H1 (cell line): ENCODE measurements at regions not wholly inside any gene's neighbourhood (a gene's known extent, or its start where the extent isn't known, plus 50 kb on each side); places are given as distances from the start of the nearest gene placed in this dataset.

Experiments
- CTCF ChIA-PET: fragments of 300-600 bp; sonication (Branson Sonifier 250); formaldehyde crosslinking; loops from one replicate; lab custom pipeline; 2021; ENCODE audit not compliant: partially characterized antibody; lab: Charles Lee
- POLR2A ChIA-PET: fragments of 300-600 bp; sonication (Branson Sonifier 250); formaldehyde crosslinking; loops from one replicate; lab custom pipeline; 2021; ENCODE audit warnings: inconsistent platforms; ENCODE audit not compliant: partially characterized antibody; lab: Charles Lee
- DNase-seq, 2 experiments: peaks; one replicate each; pipeline versions ENCODE4 v3.0.0 to v3.0.0-alpha.2; 2010 to 2022; ENCODE audit warnings: low spot score in 2 of 2, low read depth in 1 of 2, mixed read lengths in 1 of 2
- FAIRE-seq: peaks from 2 replicates; lab custom pipeline; 2011; peaks lifted over from hg19 to GRCh38; lab: Jason Lieb, UNC
- H2AFZ ChIP-seq: 2 replicates; pipeline ENCODE4 v1.8.1; 2012; ENCODE audit warnings: low read length, inconsistent platforms
- H2AK5ac ChIP-seq: 2 replicates; pipeline ENCODE4 v1.6.1; 2013; ENCODE audit warnings: low read depth, low read length
- H2BK120ac ChIP-seq: replicated peaks from 2 replicates; pipeline ENCODE3; 2013; ENCODE audit warnings: low read depth, low read length, inconsistent platforms
- H2BK12ac ChIP-seq: 2 replicates; pipeline ENCODE4 v1.6.1; 2013; ENCODE audit warnings: low read depth, low read length
- H2BK15ac ChIP-seq: 2 replicates; pipeline ENCODE4 v1.6.1; 2013; ENCODE audit warnings: low read length
- H2BK20ac ChIP-seq: 2 replicates; pipeline ENCODE4 v1.6.1; 2013; ENCODE audit warnings: low read length
- H2BK5ac ChIP-seq: 2 replicates; pipeline ENCODE4 v1.6.1; 2013; ENCODE audit warnings: low read depth, low read length
- H3K14ac ChIP-seq: 2 replicates; pipeline ENCODE4 v1.6.1; 2013; ENCODE audit warnings: inconsistent platforms; ENCODE audit not compliant: insufficient read length
- H3K18ac ChIP-seq: 2 replicates; pipeline ENCODE4 v1.6.1; 2013; ENCODE audit warnings: low read length; ENCODE audit errors: extremely low read depth
- H3K23ac ChIP-seq: 2 replicates; pipeline ENCODE4 v1.6.1; 2013; ENCODE audit warnings: inconsistent platforms; ENCODE audit not compliant: insufficient read length
- H3K23me2 ChIP-seq: 2 replicates; pipeline ENCODE4 v1.6.1; 2013; ENCODE audit warnings: low read depth, low read length
- H3K27ac ChIP-seq: 2 replicates; pipeline ENCODE4 v1.6.1; 2011; ENCODE audit warnings: low read depth, low read length, inconsistent platforms
- H3K27me3 ChIP-seq, 4 experiments: replicated peaks in 1 of 4; 1 replicate in 1 of 4; 2 replicates in 3 of 4; pipeline versions ENCODE4 v1.6.1 to v1.8.1; 2011 to 2013; ENCODE audit warnings: low read length in 3 of 4, mild to moderate bottlenecking in 3 of 4, inconsistent platforms in 2 of 4, mixed read lengths in 2 of 4, moderate library complexity in 1 of 4; ENCODE audit not compliant: control insufficient read depth in 3 of 4, insufficient read depth in 3 of 4; ENCODE audit errors: extremely low read depth in 1 of 4
- H3K36me3 ChIP-seq, 4 experiments: 2 replicates each; pipeline versions ENCODE4 v1.6.1 to v1.8.1; 2011 to 2013; ENCODE audit warnings: mild to moderate bottlenecking in 4 of 4, low read length in 3 of 4, moderate library complexity in 2 of 4, control low read depth in 1 of 4, inconsistent platforms in 1 of 4; ENCODE audit not compliant: insufficient read depth in 4 of 4, control insufficient read depth in 2 of 4
- H3K4ac ChIP-seq: replicated peaks from 2 replicates; pipeline ENCODE3; 2013; ENCODE audit warnings: low read length, low read depth, mixed read lengths, inconsistent platforms; ENCODE audit not compliant: insufficient read length
- H3K4me1 ChIP-seq, 4 experiments: replicated peaks in 1 of 4; 1 replicate in 1 of 4; 2 replicates in 3 of 4; pipeline versions ENCODE4 v1.6.1 to v1.8.1; 2011 to 2013; ENCODE audit warnings: low read length in 3 of 4, inconsistent platforms in 2 of 4, mixed read lengths in 1 of 4; ENCODE audit not compliant: insufficient read depth in 4 of 4, control insufficient read depth in 3 of 4
- H3K4me2 ChIP-seq, 2 experiments: 2 replicates each; pipeline versions ENCODE4 v1.6.1 to v1.8.1; 2011 to 2013; ENCODE audit warnings: low read depth in 2 of 2, low read length in 2 of 2, control low read depth in 1 of 2, inconsistent platforms in 1 of 2, mild to moderate bottlenecking in 1 of 2; ENCODE audit not compliant: insufficient read depth in 1 of 2
- H3K4me3 ChIP-seq, 4 experiments: fragments of 200-600, 300-600 bp in 1 of 4; sonication (generic), shearing (Covaris generic), sonication (Bioruptor Twin) in 1 of 4; 2 replicates each; pipeline versions ENCODE4 v1.5.1 to v1.8.1; 2011 to 2016; ENCODE audit warnings: low read length in 4 of 4, low read depth in 3 of 4, control low read depth in 2 of 4, inconsistent platforms in 2 of 4, mild to moderate bottlenecking in 2 of 4, mixed read lengths in 1 of 4, moderate library complexity in 1 of 4; ENCODE audit not compliant: insufficient read depth in 2 of 4; ENCODE audit errors: extremely low read depth in 1 of 4
- H3K56ac ChIP-seq: replicated peaks from 2 replicates; pipeline ENCODE3; 2013; ENCODE audit warnings: low read depth, mild to moderate bottlenecking, mixed read lengths, low read length, inconsistent platforms; ENCODE audit not compliant: insufficient read length
- H3K79me1 ChIP-seq: 2 replicates; pipeline ENCODE4 v1.6.1; 2013; ENCODE audit warnings: low read depth, low read length, control low read depth
- H3K79me2 ChIP-seq, 2 experiments: 2 replicates each; pipeline versions ENCODE4 v1.6.1 to v1.8.1; 2012 to 2013; ENCODE audit warnings: low read length in 2 of 2, mild to moderate bottlenecking in 2 of 2, inconsistent platforms in 1 of 2; ENCODE audit not compliant: insufficient read depth in 2 of 2, control insufficient read depth in 1 of 2
- H3K9ac ChIP-seq, 4 experiments: replicated peaks in 1 of 4; 1 replicate in 1 of 4; 2 replicates in 3 of 4; pipeline versions ENCODE4 v1.6.1 to v1.8.1; 2011 to 2013; ENCODE audit warnings: low read depth in 3 of 4, low read length in 3 of 4, control low read depth in 2 of 4, mild to moderate bottlenecking in 2 of 4, moderate library complexity in 2 of 4, inconsistent platforms in 1 of 4; ENCODE audit errors: extremely low read depth in 1 of 4
- H3K9me3 ChIP-seq, 2 experiments: 2 replicates each; pipeline versions ENCODE4 v1.6.1 to v1.8.1; 2012 to 2013; ENCODE audit warnings: mild to moderate bottlenecking in 2 of 2, moderate library complexity in 2 of 2, control low read depth in 1 of 2, inconsistent platforms in 1 of 2, low read depth in 1 of 2, low read length in 1 of 2, mixed read lengths in 1 of 2; ENCODE audit not compliant: insufficient read depth in 2 of 2
- H4K20me1 ChIP-seq, 2 experiments: replicated peaks in 1 of 2; 2 replicates each; pipeline versions ENCODE3 to v1.8.1; 2011 to 2013; ENCODE audit warnings: inconsistent platforms in 2 of 2, low read length in 2 of 2, mild to moderate bottlenecking in 1 of 2; ENCODE audit not compliant: insufficient read depth in 2 of 2, control insufficient read depth in 1 of 2
- H4K5ac ChIP-seq: 2 replicates; pipeline ENCODE4 v1.6.1; 2013; ENCODE audit warnings: low read length, low read depth, mixed read lengths, inconsistent platforms; ENCODE audit not compliant: insufficient read length
- H4K8ac ChIP-seq: 2 replicates; pipeline ENCODE4 v1.8.0; 2013; ENCODE audit warnings: mild to moderate bottlenecking, moderate library complexity, low read length, inconsistent platforms; ENCODE audit not compliant: insufficient read depth; ENCODE audit errors: extremely low read depth
- H4K91ac ChIP-seq: replicated peaks from 2 replicates; pipeline ENCODE3; 2013; ENCODE audit warnings: low read length, mixed read lengths, inconsistent platforms; ENCODE audit not compliant: insufficient read length
- CEBPB ChIP-seq: IDR thresholded peaks from 2 replicates; pipeline ENCODE4 v1.6.1; 2012; ENCODE audit warnings: low read depth, low read length
- CTCF ChIP-seq, 3 experiments: IDR thresholded peaks; 1 replicate in 2 of 3; 2 replicates in 1 of 3; pipeline versions ENCODE4 v1.5.1 to v1.6.1; 2011; ENCODE audit warnings: low read length in 3 of 3, mild to moderate bottlenecking in 3 of 3, inconsistent platforms in 2 of 3, low read depth in 1 of 3, moderate library complexity in 1 of 3; ENCODE audit not compliant: insufficient read depth in 1 of 3; ENCODE audit errors: control extremely low read depth in 1 of 3
- RAD21 ChIP-seq, 2 experiments: IDR thresholded peaks in 1 of 2; conservative IDR thresholded peaks in 1 of 2; 2 replicates each; pipeline ENCODE4 v1.6.1; 2011; ENCODE audit warnings: low read depth in 2 of 2, low read length in 2 of 2, improper control_type of control experiment in 1 of 2, inconsistent platforms in 1 of 2, mild to moderate bottlenecking in 1 of 2, moderate library complexity in 1 of 2
- SIN3A ChIP-seq, 2 experiments: IDR thresholded peaks in 1 of 2; conservative IDR thresholded peaks in 1 of 2; 2 replicates each; pipeline ENCODE4 v1.6.1; 2011 to 2012; ENCODE audit warnings: low read length in 2 of 2, improper control_type of control experiment in 1 of 2, low read depth in 1 of 2, mild to moderate bottlenecking in 1 of 2
- ZNF274 ChIP-seq: IDR thresholded peaks from 2 replicates; pipeline ENCODE4 v1.7.0; 2012; ENCODE audit warnings: low read length, borderline replicate concordance; ENCODE audit errors: extremely low read depth
- WGBS, 2 experiments: shearing (Covaris generic) in 1 of 2; methylation state at CpG; one replicate each; pipeline versions ENCODE4 v1.1.6 to v1.1.7; 2013 to 2015; ENCODE audit warnings: low lambda C conversion rate in 2 of 2, mixed read lengths in 2 of 2, inconsistent platforms in 1 of 2, low coverage in 1 of 2, missing lambda C conversion rate in 1 of 2; ENCODE audit not compliant: insufficient replicate concordance in 2 of 2, insufficient coverage in 1 of 2, insufficient read length in 1 of 2; ENCODE audit errors: extremely low coverage in 1 of 2, missing lambda C conversion rate in 1 of 2; 5-methylcytosine and 5-hydroxymethylcytosine counted together

GRCh38 chrX:68980906-68981616 is 152.2 kb downstream of the EFNB1 start:
- Histone ChIP-seq H3K79me2 (no peaks in the 10 kb centered on the region), H2BK12ac (no peak overlapping the region), H4K91ac (no peak overlapping the region), H3K36me3 (no peaks in the 10 kb centered on the region), H4K5ac (no peak overlapping the region), H2BK15ac (no peak overlapping the region), H3K4me3 (no peak overlapping the region), H3K27me3 (no peaks in the 10 kb centered on the region), H2BK20ac (no peak overlapping the region), H4K20me1 (no peaks in the 10 kb centered on the region), H3K14ac (no peak overlapping the region), H3K18ac (no peak overlapping the region), H2BK120ac (no peak overlapping the region), H3K23ac (no peak overlapping the region), H3K27ac (no peak overlapping the region), H4K8ac (no peak overlapping the region), H2AK5ac (no peak overlapping the region), H2BK5ac (no peak overlapping the region), H3K9ac (no peak overlapping the region), H3K79me1 (no peaks in the 10 kb centered on the region), H3K4me2 (no peak overlapping the region), H2AFZ (no peak overlapping the region), H3K9me3 (no peaks in the 10 kb centered on the region), H3K56ac (no peak overlapping the region), H3K4me1 (peaks cover 0 to 8% (median 0%) of the 10 kb centered on the region in 4 experiments; a peak in 2 of 7 replicates), H3K23me2 (peaks cover 2% of the 10 kb centered on the region; the same call in 1 of the 2 replicates), H3K4ac (no peak overlapping the region)
- ChIA-PET POLR2A (no interaction called here), CTCF (interaction anchor here (1.5 to 7.2 kb wide), 3 partner anchors 34 to 152 kb away, joined by 3 to 40 read pairs (median 6); partner anchors contain the start of gene EFNB1)
- TF ChIP-seq CEBPB (no peak), SIN3A (conservative IDR thresholded peaks at IDR 0.05 in 1 of 2, IDR thresholded peaks at IDR 0.05 in 1 of 2; ENCODE audit: low read depth in 1 of 2, low read length in 2 of 2) (no peak), ZNF274 (no peak), CTCF (IDR thresholded peaks at IDR 0.05; ENCODE audit: control extremely low read depth in 1 of 3, insufficient read depth in 1 of 3, low read depth in 1 of 3, low read length in 3 of 3) (no peak), RAD21 (IDR thresholded peaks at IDR 0.05 in 1 of 2, conservative IDR thresholded peaks at IDR 0.05 in 1 of 2; ENCODE audit: low read depth in 2 of 2, low read length in 2 of 2) (no peak)
- FAIRE-seq (no peak), DNase-seq (no peak)
- WGBS, 2 experiments: 97% methylated on average over 4 of the region's 9 CpGs; no CpG with 5 or more reads in 1 of the 2 experiments
